ENCODE measurements at regions not wholly inside any gene's neighbourhood (a gene's known extent, or its start where the extent isn't known, plus 50 kb on each side); places are given as distances from the start of the nearest gene placed in this dataset.
A peak's percentile ranks its signal among the peaks of the same experiment; 100 is the strongest.
"Not testable (repeated sequence)": the region's sequence is repeated elsewhere in the genome, so short reads cannot be mapped to it uniquely, and the experiment has no call there.

GRCh38 chr9:38253200-38253599 is 139.3 kb upstream of the ALDH1B1 start:
- no peak for DNase-seq

- no peak for DNase-seq
These were observed 141.3 kb upstream of the ALDH1B1 start for GRCh38 chr9:38251036-38251860.

GRCh38 chr9:38250279-38251035 is 142.0 kb upstream of the ALDH1B1 start:
- no peak for DNase-seq

- DNase-seq, result no peak
These were observed 142.8 kb upstream of the ALDH1B1 start for GRCh38 chr9:38249587-38250210.

GRCh38 chr9:38249049-38249448 is 143.5 kb upstream of the ALDH1B1 start:
- DNase-seq, result no peak

GRCh38 chr9:38246833-38247232 is 145.7 kb upstream of the ALDH1B1 start:
- no peak for DNase-seq

- DNase-seq, result no peak
These were observed 147.5 kb upstream of the ALDH1B1 start for GRCh38 chr9:38244971-38245370.

- no peak for DNase-seq
These were observed 148.5 kb upstream of the ALDH1B1 start for GRCh38 chr9:38243993-38244392.

GRCh38 chr9:38242151-38242550 is 150.4 kb upstream of the ALDH1B1 start:
- DNase-seq, result not testable (repeated sequence)

GRCh38 chr9:38240051-38240450 is 152.5 kb upstream of the ALDH1B1 start:
- DNase-seq, result no peak

GRCh38 chr9:38235244-38235643 is 157.3 kb upstream of the ALDH1B1 start:
- DNase-seq, result no peak

GRCh38 chr9:38234479-38235170 is 157.9 kb upstream of the ALDH1B1 start:
- no peak for DNase-seq

GRCh38 chr9:38233796-38234355 is 158.6 kb upstream of the ALDH1B1 start:
- no peak for DNase-seq

- DNase-seq, result peak; percentile 85
These were observed 159.2 kb upstream of the ALDH1B1 start for GRCh38 chr9:38233343-38233742.

GRCh38 chr9:38232895-38233294 is 159.6 kb upstream of the ALDH1B1 start:
- peak; percentile 43 for DNase-seq

GRCh38 chr9:38229504-38230155 is 160.6 kb upstream of the SHB start:
- no peak for DNase-seq

- DNase-seq, result no peak
These were observed 160.1 kb upstream of the SHB start for GRCh38 chr9:38229104-38229500.

- DNase-seq, result peak; percentile 14
These were observed 159.5 kb upstream of the SHB start for GRCh38 chr9:38228331-38229103.

GRCh38 chr9:38227656-38228055 is 158.6 kb upstream of the SHB start:
- peak; percentile 38 for DNase-seq

- DNase-seq, result peak; percentile 92
These were observed 158.1 kb upstream of the SHB start for GRCh38 chr9:38227061-38227540.

GRCh38 chr9:38226491-38226951 is 157.5 kb upstream of the SHB start:
- DNase-seq, result peak; percentile 82

Data from DMS153 (cell line).